Glutamatergic neuron (in vitro differentiated cells): ENCODE measurements at regions not wholly inside any gene's neighbourhood (a gene's known extent, or its start where the extent isn't known, plus 50 kb on each side); places are given as distances from the start of the nearest gene placed in this dataset.

Experiments used
- DNase-seq: peaks from one replicate; pipeline ENCODE4 v3.0.0; 2022
- H3K27ac Mint-ChIP-seq: one replicate; pipeline ENCODE4 v1.8.0; 2020; ENCODE audit warnings: mild to moderate bottlenecking, mixed read lengths, inconsistent platforms; ENCODE audit not compliant: unreplicated experiment
- H3K27me3 Mint-ChIP-seq: one replicate; pipeline ENCODE4 v1.8.0; 2020; ENCODE audit warnings: mild to moderate bottlenecking, moderate library complexity, mixed read lengths, inconsistent platforms; ENCODE audit not compliant: unreplicated experiment
- H3K36me3 Mint-ChIP-seq: one replicate; pipeline ENCODE4 v1.8.0; 2020; ENCODE audit warnings: mild to moderate bottlenecking, mixed read lengths, inconsistent platforms; ENCODE audit not compliant: unreplicated experiment
- H3K4me1 Mint-ChIP-seq: one replicate; pipeline ENCODE4 v1.8.0; 2020; ENCODE audit warnings: mild to moderate bottlenecking, low read depth, mixed read lengths, inconsistent platforms; ENCODE audit not compliant: unreplicated experiment
- H3K4me3 Mint-ChIP-seq: one replicate; pipeline ENCODE4 v1.8.0; 2020; ENCODE audit warnings: mild to moderate bottlenecking, mixed read lengths, inconsistent platforms; ENCODE audit not compliant: unreplicated experiment
- H3K9me3 Mint-ChIP-seq: one replicate; pipeline ENCODE4 v1.8.0; 2020; ENCODE audit warnings: mild to moderate bottlenecking, moderate library complexity, mixed read lengths, inconsistent platforms; ENCODE audit not compliant: unreplicated experiment
- TF ChIP-seq, protein P1 (sequence below): fragments of 200-600 bp; sonication (generic); IDR thresholded peaks from one replicate; pipeline ENCODE4 v1.5.0; 2021; ENCODE audit not compliant: partially characterized antibody, unreplicated experiment

DNA sequence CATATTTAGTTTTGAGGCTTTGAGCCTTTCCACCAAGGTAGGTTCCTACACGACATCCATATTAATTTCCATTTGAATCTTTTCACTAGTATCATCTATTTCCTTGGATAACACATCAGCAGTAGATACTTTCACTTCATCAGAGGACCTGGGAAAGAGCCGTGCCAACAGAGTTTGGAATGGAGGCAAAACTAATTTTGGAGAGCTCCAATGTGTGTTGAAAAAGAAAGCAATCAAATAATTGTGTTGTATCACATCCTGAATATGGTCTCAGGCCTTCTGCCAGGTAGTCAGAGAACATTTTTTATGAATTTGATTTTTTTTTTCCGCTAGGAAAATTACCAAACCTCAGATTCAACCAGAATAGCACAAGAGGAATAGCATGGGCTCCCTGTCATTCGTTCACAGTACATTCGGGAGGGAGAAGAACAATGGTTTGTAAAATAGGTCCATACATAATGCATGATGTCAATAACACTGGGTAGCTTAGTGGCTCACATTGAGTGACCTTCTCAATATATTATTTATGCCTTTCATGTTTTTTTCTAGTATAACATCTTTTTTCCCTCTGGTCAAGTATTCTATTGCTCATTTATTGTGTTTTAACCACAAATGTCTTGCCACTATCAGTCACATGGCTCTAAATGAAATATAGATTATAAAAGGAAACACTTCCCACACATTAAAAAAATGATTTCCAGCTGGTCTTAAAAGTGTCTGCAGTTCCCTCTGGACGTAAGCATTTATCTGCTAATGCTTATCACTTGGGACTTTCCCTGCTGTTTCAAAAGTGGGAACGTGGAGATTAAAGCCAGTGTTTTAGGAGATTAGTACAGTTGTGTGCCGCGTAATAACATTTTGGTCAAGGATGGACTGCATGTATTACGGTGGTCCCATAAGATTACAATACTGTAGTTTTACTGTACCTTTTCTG lies 68.6 kb upstream of the RAPH1 start:
- no peaks in the 10 kb centered on the region for H3K9me3 Mint-ChIP-seq
- no peaks in the 10 kb centered on the region for H3K36me3 Mint-ChIP-seq
- no peaks in the 10 kb centered on the region for H3K27me3 Mint-ChIP-seq
- TF ChIP-seq, protein P1, sequence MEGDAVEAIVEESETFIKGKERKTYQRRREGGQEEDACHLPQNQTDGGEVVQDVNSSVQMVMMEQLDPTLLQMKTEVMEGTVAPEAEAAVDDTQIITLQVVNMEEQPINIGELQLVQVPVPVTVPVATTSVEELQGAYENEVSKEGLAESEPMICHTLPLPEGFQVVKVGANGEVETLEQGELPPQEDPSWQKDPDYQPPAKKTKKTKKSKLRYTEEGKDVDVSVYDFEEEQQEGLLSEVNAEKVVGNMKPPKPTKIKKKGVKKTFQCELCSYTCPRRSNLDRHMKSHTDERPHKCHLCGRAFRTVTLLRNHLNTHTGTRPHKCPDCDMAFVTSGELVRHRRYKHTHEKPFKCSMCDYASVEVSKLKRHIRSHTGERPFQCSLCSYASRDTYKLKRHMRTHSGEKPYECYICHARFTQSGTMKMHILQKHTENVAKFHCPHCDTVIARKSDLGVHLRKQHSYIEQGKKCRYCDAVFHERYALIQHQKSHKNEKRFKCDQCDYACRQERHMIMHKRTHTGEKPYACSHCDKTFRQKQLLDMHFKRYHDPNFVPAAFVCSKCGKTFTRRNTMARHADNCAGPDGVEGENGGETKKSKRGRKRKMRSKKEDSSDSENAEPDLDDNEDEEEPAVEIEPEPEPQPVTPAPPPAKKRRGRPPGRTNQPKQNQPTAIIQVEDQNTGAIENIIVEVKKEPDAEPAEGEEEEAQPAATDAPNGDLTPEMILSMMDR = no peak
- no peak for DNase-seq
- H3K4me3 Mint-ChIP-seq = peak overlapping the region; percentile 43
- H3K27ac Mint-ChIP-seq = peak overlapping the region; percentile 81
- peaks cover 7% of the 10 kb centered on the region for H3K4me1 Mint-ChIP-seq

DNA sequence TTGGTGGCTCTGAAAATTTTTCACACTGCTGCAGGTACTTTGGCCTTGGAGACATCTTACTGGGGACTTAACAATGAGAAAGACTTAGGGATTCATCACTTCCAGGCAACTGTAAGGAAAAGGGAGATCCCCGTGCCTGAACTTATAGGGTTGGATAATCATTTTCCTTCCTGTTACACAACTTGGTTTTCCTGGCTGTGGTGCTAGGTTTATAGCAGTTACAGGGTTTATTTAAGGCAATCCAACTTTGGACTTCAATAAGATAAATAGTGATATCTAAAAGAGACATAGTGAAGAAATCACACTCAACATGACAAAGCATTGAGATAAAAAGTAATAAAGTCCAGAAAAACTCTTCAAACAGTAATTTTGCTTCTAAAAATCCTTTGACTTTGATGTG lies 70.2 kb upstream of the RAPH1 start:
- no peak overlapping the region for H3K4me3 Mint-ChIP-seq
- no peaks in the 10 kb centered on the region for H3K27me3 Mint-ChIP-seq
- DNase-seq = no peak
- no peak overlapping the region for H3K27ac Mint-ChIP-seq
- no peaks in the 10 kb centered on the region for H3K9me3 Mint-ChIP-seq
- TF ChIP-seq, protein P1 = no peak
- H3K36me3 Mint-ChIP-seq = no peaks in the 10 kb centered on the region
- H3K4me1 Mint-ChIP-seq = peaks cover 7% of the 10 kb centered on the region

DNA sequence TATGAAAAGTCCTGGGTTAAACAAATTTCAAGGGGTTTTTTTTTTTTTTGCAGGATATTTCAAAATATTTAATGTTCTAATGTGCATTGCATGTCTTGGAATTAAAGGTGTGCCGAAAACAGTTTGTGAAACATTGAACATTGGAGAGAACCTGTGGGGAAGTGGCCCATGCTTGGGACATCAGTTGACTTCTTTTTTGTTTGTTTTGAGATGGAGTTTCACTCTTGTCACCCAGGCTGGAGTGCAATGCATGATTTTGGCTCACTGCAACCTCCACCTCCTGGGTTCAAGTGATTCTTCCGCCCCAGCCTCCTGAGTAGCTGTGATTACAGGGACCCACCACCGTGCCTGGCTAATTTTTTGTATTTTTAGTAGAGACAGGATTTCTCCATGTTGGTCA lies 71.0 kb upstream of the RAPH1 start:
- Mint-ChIP-seq H3K9me3 (no peaks in the 10 kb centered on the region), H3K4me3 (no peak overlapping the region), H3K27ac (no peak overlapping the region), H3K27me3 (no peaks in the 10 kb centered on the region), H3K4me1 (peaks cover 7% of the 10 kb centered on the region), H3K36me3 (no peaks in the 10 kb centered on the region)
- TF ChIP-seq, protein P1 = no peak
- DNase-seq = no peak

DNA sequence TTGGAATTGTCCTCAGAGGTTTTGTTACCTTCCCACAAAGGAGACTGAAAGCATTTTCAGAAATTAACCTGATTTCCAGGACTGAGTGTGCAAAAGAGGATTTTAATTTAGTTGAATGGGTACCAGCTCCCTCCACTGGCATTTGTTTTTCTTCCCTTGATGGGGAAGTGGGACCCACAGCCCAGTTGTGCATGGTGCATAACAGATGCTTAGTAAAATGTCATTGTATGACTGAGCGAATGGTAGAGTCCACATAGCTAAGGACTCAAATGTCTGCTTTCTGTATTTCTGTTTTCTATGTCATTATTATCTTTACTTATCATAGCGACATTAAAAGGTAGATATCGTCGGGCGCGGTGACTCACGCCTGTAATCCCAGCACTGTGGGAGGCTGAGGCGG lies 75.5 kb upstream of the RAPH1 start:
- no peaks in the 10 kb centered on the region for H3K27me3 Mint-ChIP-seq
- TF ChIP-seq, protein P1 = no peak
- no peak overlapping the region for H3K27ac Mint-ChIP-seq
- H3K36me3 Mint-ChIP-seq = no peaks in the 10 kb centered on the region
- H3K4me1 Mint-ChIP-seq = no peaks in the 10 kb centered on the region
- no peak for DNase-seq
- no peak overlapping the region for H3K4me3 Mint-ChIP-seq
- no peaks in the 10 kb centered on the region for H3K9me3 Mint-ChIP-seq

DNA sequence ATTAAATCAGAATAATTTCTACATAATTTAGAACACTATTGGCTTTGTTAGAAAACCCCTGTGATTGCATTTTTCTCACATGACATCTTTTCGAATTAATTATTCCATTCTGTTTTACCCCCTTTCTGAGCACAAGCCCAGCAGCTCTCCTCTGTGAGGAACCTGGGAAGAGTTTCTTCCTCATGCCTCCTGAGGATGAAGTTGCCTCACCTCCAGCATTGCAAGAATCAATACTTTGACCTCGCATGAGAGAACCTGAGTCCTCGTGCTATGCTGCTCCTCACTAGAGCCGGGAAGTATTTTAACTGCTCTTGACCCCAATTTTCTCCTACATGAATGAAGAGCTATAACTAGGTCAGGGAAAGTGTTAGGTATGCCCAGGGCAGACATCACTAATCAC lies 77.1 kb upstream of the RAPH1 start:
- no peak overlapping the region for H3K4me3 Mint-ChIP-seq
- TF ChIP-seq, protein P1 = no peak
- no peak for DNase-seq
- no peaks in the 10 kb centered on the region for H3K4me1 Mint-ChIP-seq
- no peaks in the 10 kb centered on the region for H3K27me3 Mint-ChIP-seq
- no peak overlapping the region for H3K27ac Mint-ChIP-seq
- no peaks in the 10 kb centered on the region for H3K36me3 Mint-ChIP-seq
- H3K9me3 Mint-ChIP-seq = no peaks in the 10 kb centered on the region
